ENCODE measurements at regions not wholly inside any gene's neighbourhood (a gene's known extent, or its start where the extent isn't known, plus 50 kb on each side); places are given as distances from the start of the nearest gene placed in this dataset.

- TF ChIP-seq POLR2AphosphoS5 (IDR thresholded peaks at IDR 0.05; ENCODE audit: low read depth): no peak
- no peak for TF ChIP-seq CTCF (IDR thresholded peaks at IDR 0.05; ENCODE audit: insufficient read depth, low read length)
- TF ChIP-seq REST (IDR thresholded peaks at IDR 0.05; ENCODE audit: insufficient replicate concordance, low read depth): no peak
- no peak for TF ChIP-seq GABPA (IDR thresholded peaks at IDR 0.05; ENCODE audit: low read depth)
- no peak for TF ChIP-seq SPI1 (IDR thresholded peaks at IDR 0.05; ENCODE audit: borderline replicate concordance, low read depth)
Observed at GRCh38 chr5:5886353-5886752, 463.9 kb downstream of the ICE1 start.

Measured in HL-60 (cell line).